GM23248 (cell line): ENCODE measurements at regions not wholly inside any gene's neighbourhood (a gene's known extent, or its start where the extent isn't known, plus 50 kb on each side); places are given as distances from the start of the nearest gene placed in this dataset.

ENCODE experiments used
- DNase-seq: peaks from one replicate; pipeline ENCODE4 v3.0.0-alpha.2; 2015
- H2AFZ ChIP-seq: fragments of 200-600 bp; sonication (generic); 2 replicates; pipeline ENCODE4 v1.6.1; 2016; ENCODE audit warnings: antibody characterized with exemption
- H3F3A ChIP-seq: fragments of 200-600 bp; sonication (generic); 2 replicates; pipeline ENCODE4 v1.6.1; 2016; ENCODE audit warnings: mild to moderate bottlenecking, antibody characterized with exemption, mixed run types; ENCODE audit not compliant: insufficient read depth
- H3K27ac ChIP-seq: fragments of 200-600 bp; sonication (generic); 2 replicates; pipeline ENCODE4 v1.5.1; 2016; ENCODE audit warnings: mild to moderate bottlenecking
- H3K27me3 ChIP-seq: fragments of 200-600 bp; sonication (generic); replicated peaks from 2 replicates; pipeline ENCODE4 v1.6.1; 2016; ENCODE audit warnings: mild to moderate bottlenecking; ENCODE audit not compliant: insufficient read depth
- H3K36me3 ChIP-seq: fragments of 200-600 bp; sonication (generic); 2 replicates; pipeline ENCODE4 v1.6.1; 2016; ENCODE audit warnings: low read depth, mild to moderate bottlenecking
- H3K4me1 ChIP-seq: fragments of 200-600 bp; sonication (generic); 2 replicates; pipeline ENCODE4 v1.6.1; 2016; ENCODE audit warnings: mild to moderate bottlenecking; ENCODE audit not compliant: insufficient read depth
- H3K4me2 ChIP-seq: fragments of 200-600 bp; sonication (generic); one replicate; pipeline ENCODE4 v1.6.1; 2016; ENCODE audit warnings: mild to moderate bottlenecking; ENCODE audit not compliant: unreplicated experiment
- H3K4me3 ChIP-seq: fragments of 200-600 bp; sonication (generic); 2 replicates; pipeline ENCODE4 v1.5.1; 2016; ENCODE audit warnings: mild to moderate bottlenecking
- H3K79me2 ChIP-seq: fragments of 200-600 bp; sonication (generic); 2 replicates; pipeline ENCODE4 v1.6.1; 2016; ENCODE audit warnings: mild to moderate bottlenecking; ENCODE audit not compliant: insufficient read depth
- H3K9ac ChIP-seq: fragments of 200-600 bp; sonication (generic); 2 replicates; pipeline ENCODE4 v1.6.1; 2016; ENCODE audit warnings: mild to moderate bottlenecking
- H3K9me2 ChIP-seq: fragments of 200-600 bp; sonication (generic); 2 replicates; pipeline ENCODE4 v1.6.1; 2016; ENCODE audit warnings: mixed run types, mild to moderate bottlenecking, moderate library complexity; ENCODE audit not compliant: insufficient read depth
- H3K9me3 ChIP-seq: fragments of 200-600 bp; sonication (generic); one replicate; pipeline ENCODE4 v1.6.1; 2017; ENCODE audit warnings: low read depth
- H4K20me1 ChIP-seq: fragments of 200-600 bp; sonication (generic); 2 replicates; pipeline ENCODE4 v1.6.0; 2016; ENCODE audit not compliant: insufficient read depth
- EZH2 ChIP-seq: fragments of 200-600 bp; sonication (generic); IDR thresholded peaks from 2 replicates; pipeline ENCODE4 v1.6.1; 2018; ENCODE audit warnings: antibody characterized with exemption, mild to moderate bottlenecking; ENCODE audit not compliant: insufficient read depth, poor library complexity, severe bottlenecking
- EZH2phosphoT487 ChIP-seq: fragments of 200-600 bp; sonication (generic); IDR thresholded peaks from 2 replicates; pipeline ENCODE4 v1.6.1; 2018; ENCODE audit warnings: antibody characterized with exemption, moderate library complexity, mild to moderate bottlenecking, low read depth; ENCODE audit not compliant: insufficient read depth
- WGBS, 2 experiments: methylation state at CpG; one replicate each; pipeline ENCODE4 v1.1.6; 2015 to 2017; ENCODE audit warnings: low lambda C conversion rate in 2 of 2, low coverage in 1 of 2; ENCODE audit errors: missing lambda C conversion rate in 2 of 2; 5-methylcytosine and 5-hydroxymethylcytosine counted together
- in situ Hi-C: fragments of 300-500 bp; cut with MboI; formaldehyde crosslinking; loops from 2 replicates; pipeline ENCODE4 v1.15.0; 2020

DNA sequence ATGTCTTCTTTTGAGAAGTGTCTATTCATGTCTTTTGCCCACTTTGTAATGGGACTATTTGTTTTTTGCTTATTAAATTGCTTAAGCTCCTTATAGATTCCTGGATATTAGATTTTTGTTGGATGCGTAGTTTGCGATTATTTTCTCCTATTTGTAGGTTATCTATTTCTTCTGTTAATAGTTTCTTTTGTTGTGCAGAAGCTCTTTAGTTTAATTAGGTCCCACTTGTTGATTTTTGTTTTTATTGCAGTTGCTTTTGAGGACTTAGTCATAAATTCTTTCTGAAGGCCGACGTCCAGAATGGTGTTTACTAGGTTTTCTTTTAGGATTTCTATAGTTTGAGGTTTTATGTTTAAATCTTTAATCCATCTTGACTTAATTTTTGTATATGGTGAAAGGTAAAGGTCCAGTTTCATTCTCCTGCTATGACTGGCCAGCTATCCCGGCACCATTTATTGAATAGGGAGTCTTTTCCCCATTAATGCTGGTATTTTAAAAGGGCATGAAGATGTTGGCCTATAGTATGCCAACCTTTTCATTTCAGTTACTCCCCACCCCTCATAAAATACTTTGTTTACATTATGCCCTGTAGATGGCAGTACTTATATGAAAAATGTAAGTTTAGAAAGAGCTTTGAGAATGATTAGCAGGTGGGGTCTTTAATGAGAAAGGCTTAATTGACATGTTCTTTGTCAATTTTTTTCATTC is 62.9 kb upstream of the PSMA6 start:
- DNase-seq: no peak
- H2AFZ ChIP-seq: no peak overlapping the region
- no peaks in the 10 kb centered on the region for H3F3A ChIP-seq
- H4K20me1 ChIP-seq: no peaks in the 10 kb centered on the region
- H3K36me3 ChIP-seq: no peaks in the 10 kb centered on the region
- no peaks in the 10 kb centered on the region for H3K9me2 ChIP-seq
- in situ Hi-C loops: no loop called here
- H3K4me1 ChIP-seq: 0 out of 2 replicates have a peak, but pooled peaks cover 4% of the 10 kb centered on the region
- no peak overlapping the region for H3K9ac ChIP-seq
- no peak overlapping the region for H3K27ac ChIP-seq
- H3K27me3 ChIP-seq: no peaks in the 10 kb centered on the region
- TF ChIP-seq EZH2phosphoT487 (no peak), EZH2 (no peak)
- no peak overlapping the region for H3K4me3 ChIP-seq
- H3K79me2 ChIP-seq: no peaks in the 10 kb centered on the region
- H3K4me2 ChIP-seq: no peak overlapping the region
- H3K9me3 ChIP-seq: no peaks in the 10 kb centered on the region
- 88 to 90% methylated on average over 5 of the region's 5 CpGs for WGBS, 2 experiments

DNA sequence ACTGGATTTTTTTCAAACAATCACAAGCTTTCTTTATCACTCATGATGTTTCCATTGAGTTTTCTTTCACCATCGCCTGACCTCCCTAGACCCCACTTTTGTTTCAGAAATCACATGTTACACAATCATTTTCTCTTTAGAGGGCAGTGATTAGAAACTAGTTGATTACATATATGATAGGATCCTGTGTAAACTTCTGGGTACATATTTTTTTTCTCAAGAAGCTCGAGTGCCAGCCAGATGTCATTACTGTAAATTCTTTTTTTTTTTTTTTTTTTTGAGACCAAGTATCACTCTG is 62.4 kb upstream of the PSMA6 start:
- Histone ChIP-seq H3K4me3 (no peak overlapping the region), H3K79me2 (no peaks in the 10 kb centered on the region), H2AFZ (no peak overlapping the region), H3K4me2 (no peak overlapping the region), H3K4me1 (0 out of 2 replicates have a peak, but pooled peaks cover 4% of the 10 kb centered on the region), H4K20me1 (no peaks in the 10 kb centered on the region), H3K36me3 (no peaks in the 10 kb centered on the region), H3F3A (no peaks in the 10 kb centered on the region), H3K9me2 (no peaks in the 10 kb centered on the region), H3K9me3 (no peaks in the 10 kb centered on the region), H3K9ac (no peak overlapping the region), H3K27me3 (no peaks in the 10 kb centered on the region), H3K27ac (no peak overlapping the region)
- TF ChIP-seq EZH2phosphoT487 (no peak), EZH2 (no peak)
- DNase-seq: no peak
- WGBS, 2 experiments: 92 to 97% methylated on average over 2 of the region's 2 CpGs
- in situ Hi-C loops: no loop called here

DNA sequence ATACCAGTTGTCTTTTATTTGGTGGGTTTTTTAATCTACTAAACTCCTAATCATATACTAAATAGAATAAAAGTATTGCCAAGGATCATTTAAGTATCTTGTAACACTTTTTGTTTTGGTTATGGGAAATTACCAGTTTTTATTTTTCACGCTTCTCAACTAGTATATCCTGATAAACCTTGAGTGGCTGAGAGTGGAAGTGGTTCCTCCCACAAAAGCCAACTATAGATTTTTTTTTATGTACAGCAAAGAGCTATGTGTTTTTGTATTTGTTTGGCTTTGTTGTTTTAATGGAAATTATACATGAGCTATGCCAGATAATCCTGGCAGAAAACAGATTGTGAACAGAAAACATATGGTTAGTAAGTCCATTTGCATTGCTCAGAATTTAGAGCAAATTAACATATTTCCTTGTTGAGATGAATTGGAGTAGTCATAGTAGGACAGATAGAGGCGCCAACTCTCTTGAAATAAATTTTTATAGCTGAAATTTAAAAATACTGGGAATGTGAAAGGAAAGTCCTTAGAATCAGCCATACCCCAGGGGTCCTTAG is 60.9 kb upstream of the PSMA6 start:
- no peak overlapping the region for H3K9ac ChIP-seq
- H2AFZ ChIP-seq: no peak overlapping the region
- 47 to 49% methylated on average over 2 of the region's 2 CpGs for WGBS, 2 experiments
- H3K9me3 ChIP-seq: no peaks in the 10 kb centered on the region
- H3K27ac ChIP-seq: no peak overlapping the region
- DNase-seq: peak; percentile 31
- TF ChIP-seq EZH2phosphoT487: no peak
- TF ChIP-seq EZH2: no peak
- H3K79me2 ChIP-seq: no peaks in the 10 kb centered on the region
- 0 out of 2 replicates have a peak, but pooled peaks cover 4% of the 10 kb centered on the region for H3K4me1 ChIP-seq
- no peaks in the 10 kb centered on the region for H3K36me3 ChIP-seq
- H3K4me3 ChIP-seq: no peak overlapping the region
- no peaks in the 10 kb centered on the region for H4K20me1 ChIP-seq
- no peaks in the 10 kb centered on the region for H3K27me3 ChIP-seq
- in situ Hi-C loops: no loop called here
- H3K9me2 ChIP-seq: no peaks in the 10 kb centered on the region
- H3F3A ChIP-seq: no peaks in the 10 kb centered on the region
- H3K4me2 ChIP-seq: no peak overlapping the region

DNA sequence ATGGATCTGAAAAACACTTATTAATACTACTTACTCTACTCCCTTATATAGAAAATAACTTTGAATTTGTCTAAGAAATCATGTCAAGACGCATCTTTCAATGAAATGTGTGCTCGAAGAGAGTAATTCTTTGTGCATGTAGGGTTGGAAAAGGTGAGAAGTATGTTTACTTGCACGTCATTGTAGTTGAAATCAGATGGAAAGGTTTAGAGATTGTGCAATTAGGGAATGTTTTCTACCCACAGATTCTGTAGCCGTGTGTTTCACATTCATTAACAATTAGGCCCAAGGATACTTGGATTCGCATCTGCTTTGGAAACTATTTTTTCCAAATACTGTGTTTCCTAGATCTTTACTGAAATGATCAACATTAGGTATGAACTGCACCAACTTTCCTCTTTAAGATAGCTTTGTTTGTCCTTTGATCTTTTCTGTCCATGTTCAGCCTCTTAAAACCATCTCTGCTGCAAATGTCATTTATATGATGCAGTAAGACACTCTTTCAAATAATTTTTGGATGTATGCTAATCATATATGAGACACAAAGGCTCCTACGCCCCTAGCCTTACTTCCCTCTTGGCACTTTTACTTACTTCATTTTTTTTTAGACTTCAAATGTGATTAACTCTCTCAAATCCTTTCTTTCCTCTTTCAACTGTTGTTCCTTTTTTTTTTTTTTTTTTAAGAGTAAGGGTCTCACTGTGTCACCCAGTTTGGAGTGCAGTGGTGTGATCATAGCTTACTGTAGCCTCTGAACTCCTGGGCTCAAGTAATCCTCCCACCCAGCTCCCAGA is 58.0 kb upstream of the PSMA6 start:
- in situ Hi-C loops: no loop called here
- 32 to 36% methylated on average over 6 of the region's 6 CpGs for WGBS, 2 experiments
- Histone ChIP-seq H3K4me1 (0 out of 2 replicates have a peak, but pooled peaks cover 4% of the 10 kb centered on the region), H3K27me3 (no peaks in the 10 kb centered on the region), H3K4me2 (peak overlapping the region; percentile 14), H3K9ac (no peak overlapping the region), H3K36me3 (no peaks in the 10 kb centered on the region), H3K9me3 (no peaks in the 10 kb centered on the region), H3F3A (no peaks in the 10 kb centered on the region), H3K4me3 (no peak overlapping the region), H4K20me1 (no peaks in the 10 kb centered on the region), H2AFZ (no peak overlapping the region), H3K27ac (0 out of 2 replicates have a peak overlapping the region, but pooled peaks have one; percentile 6), H3K9me2 (no peaks in the 10 kb centered on the region), H3K79me2 (no peaks in the 10 kb centered on the region)
- TF ChIP-seq EZH2 (no peak), EZH2phosphoT487 (no peak)
- peak; percentile 56 for DNase-seq
